Stimulated activated CD4-positive, alpha-beta T cell treated with anti-CD3 and anti-CD28 coated beads, Interleukin-4, amount 100 ng/mL, for 48 hours (primary cell): ENCODE measurements at regions not wholly inside any gene's neighbourhood (a gene's known extent, or its start where the extent isn't known, plus 50 kb on each side); places are given as distances from the start of the nearest gene placed in this dataset.
"Not testable (repeated sequence)": the region's sequence is repeated elsewhere in the genome, so short reads cannot be mapped to it uniquely, and the experiment has no call there.

Experiments
- DNase-seq, 2 donors: peaks; one replicate each; pipeline ENCODE4 v3.0.0-alpha.2; 2020; ENCODE audit warnings: low read depth in 2 of 2

GRCh38 chr4:171532968-171533367 lies 280.2 kb upstream of the GALNTL6 start:
- no peak for DNase-seq

- DNase-seq = no peak
Observed at GRCh38 chr4:171524903-171525302, 288.3 kb upstream of the GALNTL6 start.

- no peak for DNase-seq
Observed at GRCh38 chr4:171521726-171522125, 291.5 kb upstream of the GALNTL6 start.

GRCh38 chr4:171519457-171519856 lies 293.7 kb upstream of the GALNTL6 start:
- no peak for DNase-seq

GRCh38 chr4:171517883-171518282 lies 295.3 kb upstream of the GALNTL6 start:
- DNase-seq = no peak

- DNase-seq = no peak
Observed at GRCh38 chr4:171516694-171517093, 296.5 kb upstream of the GALNTL6 start.

- no peak for DNase-seq
Observed at GRCh38 chr4:171484681-171485080, 328.5 kb upstream of the GALNTL6 start.

GRCh38 chr4:171478181-171478580 lies 335.0 kb upstream of the GALNTL6 start:
- DNase-seq = no peak

- DNase-seq = not testable (repeated sequence)
Observed at GRCh38 chr4:171475111-171475510, 338.1 kb upstream of the GALNTL6 start.

- DNase-seq = no peak
Observed at GRCh38 chr4:171473155-171473554, 340.0 kb upstream of the GALNTL6 start.

GRCh38 chr4:171472230-171472629 lies 341.0 kb upstream of the GALNTL6 start:
- no peak for DNase-seq

- DNase-seq = no peak
Observed at GRCh38 chr4:171464499-171464898, 348.7 kb upstream of the GALNTL6 start.

GRCh38 chr4:171461191-171461590 lies 352.0 kb upstream of the GALNTL6 start:
- no peak for DNase-seq

GRCh38 chr4:171448919-171449481 lies 364.2 kb upstream of the GALNTL6 start:
- DNase-seq = no peak

- no peak for DNase-seq
Observed at GRCh38 chr4:171448358-171448757, 364.8 kb upstream of the GALNTL6 start.

GRCh38 chr4:171441300-171441941 lies 371.8 kb upstream of the GALNTL6 start:
- no peak for DNase-seq

GRCh38 chr4:171433674-171434073 lies 379.5 kb upstream of the GALNTL6 start:
- DNase-seq = no peak

- DNase-seq = no peak
Observed at GRCh38 chr4:171432536-171432935, 380.7 kb upstream of the GALNTL6 start.

GRCh38 chr4:171430495-171430894 lies 382.7 kb upstream of the GALNTL6 start:
- no peak for DNase-seq

- no peak for DNase-seq
Observed at GRCh38 chr4:171397175-171397574, 416.0 kb upstream of the GALNTL6 start.

- no peak for DNase-seq
Observed at GRCh38 chr4:171390626-171391025, 422.6 kb upstream of the GALNTL6 start.

- no peak for DNase-seq
Observed at GRCh38 chr4:171378323-171378722, 434.9 kb upstream of the GALNTL6 start.

GRCh38 chr4:171376724-171377123 lies 436.5 kb upstream of the GALNTL6 start:
- no peak for DNase-seq

GRCh38 chr4:171353535-171353934 lies 459.7 kb upstream of the GALNTL6 start:
- DNase-seq = no peak
